OCI-LY3 (cell line): ENCODE measurements at regions not wholly inside any gene's neighbourhood (a gene's known extent, or its start where the extent isn't known, plus 50 kb on each side); places are given as distances from the start of the nearest gene placed in this dataset.

Experiments used
- H2AFZ ChIP-seq: fragments of 200-600, 300-600 bp; shearing (Covaris generic); 2 replicates; pipeline ENCODE4 v1.6.0; 2014; ENCODE audit warnings: antibody characterized with exemption, low read depth, low read length
- H3K27ac ChIP-seq: fragments of 200-600, 300-600 bp; sonication (generic); 2 replicates; pipeline ENCODE4 v1.5.1; 2014; ENCODE audit warnings: mild to moderate bottlenecking, low read length, moderate library complexity, mixed read lengths
- H3K27me3 ChIP-seq: fragments of 200-600, 300-600 bp; sonication (generic); 2 replicates; pipeline ENCODE4 v1.6.1; 2014; ENCODE audit warnings: low read depth, low read length, mixed read lengths
- H3K36me3 ChIP-seq: fragments of 200-600, 300-600 bp; sonication (generic); replicated peaks from 2 replicates; pipeline ENCODE3; 2014; ENCODE audit warnings: low read depth, low read length, mixed read lengths
- H3K4me1 ChIP-seq: fragments of 300-600, 200-600 bp; sonication (generic); 2 replicates; pipeline ENCODE4 v1.6.1; 2014; ENCODE audit warnings: low read length, mixed read lengths
- H3K4me2 ChIP-seq: fragments of 200-600, 300-600 bp; sonication (generic); 2 replicates; pipeline ENCODE4 v1.6.1; 2014; ENCODE audit warnings: low read length, mixed read lengths
- H3K4me3 ChIP-seq: fragments of 300-600, 200-600 bp; sonication (generic); 2 replicates; pipeline ENCODE4 v1.5.1; 2014; ENCODE audit warnings: antibody characterized with exemption, mild to moderate bottlenecking, low read length, moderate library complexity
- H3K79me2 ChIP-seq: fragments of 300-600, 200-600 bp; shearing (Covaris generic); 2 replicates; pipeline ENCODE4 v1.6.1; 2014; ENCODE audit warnings: mild to moderate bottlenecking, low read length, mixed read lengths
- H3K9ac ChIP-seq: fragments of 300-600, 200-600 bp; shearing (Covaris generic); 2 replicates; pipeline ENCODE4 v1.6.0; 2014; ENCODE audit warnings: mild to moderate bottlenecking, low read length, moderate library complexity
- H3K9me3 ChIP-seq: fragments of 200-600, 300-600 bp; shearing (Covaris generic); 2 replicates; pipeline ENCODE4 v1.6.1; 2014; ENCODE audit warnings: low read length, mixed read lengths; ENCODE audit not compliant: insufficient read depth
- H4K20me1 ChIP-seq: fragments of 200-600, 300-600 bp; sonication (generic); 2 replicates; pipeline ENCODE4 v1.6.1; 2016; ENCODE audit warnings: low read length, mixed read lengths; ENCODE audit not compliant: insufficient read depth
- EZH2phosphoT487 ChIP-seq: fragments of 200-600 bp; shearing (Covaris generic); IDR thresholded peaks from 2 replicates; pipeline ENCODE4 v1.6.1; 2018; ENCODE audit warnings: antibody characterized with exemption, mixed run types, low read depth
- TF ChIP-seq, protein P1 (sequence below): fragments of 200-600, 300-600 bp; sonication (generic); IDR thresholded peaks from 2 replicates; pipeline ENCODE4 v1.5.1; 2014; ENCODE audit warnings: antibody characterized with exemption, low read length, low read depth

DNA sequence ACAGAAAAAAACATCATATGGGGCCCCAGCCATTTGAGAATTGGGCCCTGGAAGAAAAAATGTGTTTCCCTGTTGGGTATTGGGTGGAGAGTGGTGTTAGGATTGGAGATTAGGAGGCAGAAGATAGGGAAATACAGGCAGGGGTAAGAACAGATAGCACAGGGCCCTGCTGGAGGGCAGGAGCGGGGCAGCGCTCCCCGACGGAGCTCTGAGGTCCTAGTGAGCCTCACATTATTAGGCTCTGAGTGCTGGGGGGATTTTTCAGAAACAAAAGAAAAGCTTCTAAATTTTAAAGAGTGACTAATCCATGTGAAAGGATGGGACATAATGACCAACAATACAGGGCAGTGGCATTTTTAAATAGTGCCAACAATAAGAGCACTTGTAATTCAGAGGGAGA is 241.2 kb downstream of the SOX2 start:
- H3K27ac ChIP-seq: no peak overlapping the region
- no peak overlapping the region for H2AFZ ChIP-seq
- no peak overlapping the region for H3K4me2 ChIP-seq
- TF ChIP-seq, protein P1, sequence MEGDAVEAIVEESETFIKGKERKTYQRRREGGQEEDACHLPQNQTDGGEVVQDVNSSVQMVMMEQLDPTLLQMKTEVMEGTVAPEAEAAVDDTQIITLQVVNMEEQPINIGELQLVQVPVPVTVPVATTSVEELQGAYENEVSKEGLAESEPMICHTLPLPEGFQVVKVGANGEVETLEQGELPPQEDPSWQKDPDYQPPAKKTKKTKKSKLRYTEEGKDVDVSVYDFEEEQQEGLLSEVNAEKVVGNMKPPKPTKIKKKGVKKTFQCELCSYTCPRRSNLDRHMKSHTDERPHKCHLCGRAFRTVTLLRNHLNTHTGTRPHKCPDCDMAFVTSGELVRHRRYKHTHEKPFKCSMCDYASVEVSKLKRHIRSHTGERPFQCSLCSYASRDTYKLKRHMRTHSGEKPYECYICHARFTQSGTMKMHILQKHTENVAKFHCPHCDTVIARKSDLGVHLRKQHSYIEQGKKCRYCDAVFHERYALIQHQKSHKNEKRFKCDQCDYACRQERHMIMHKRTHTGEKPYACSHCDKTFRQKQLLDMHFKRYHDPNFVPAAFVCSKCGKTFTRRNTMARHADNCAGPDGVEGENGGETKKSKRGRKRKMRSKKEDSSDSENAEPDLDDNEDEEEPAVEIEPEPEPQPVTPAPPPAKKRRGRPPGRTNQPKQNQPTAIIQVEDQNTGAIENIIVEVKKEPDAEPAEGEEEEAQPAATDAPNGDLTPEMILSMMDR: no peak
- TF ChIP-seq EZH2phosphoT487: no peak
- no peaks in the 10 kb centered on the region for H3K36me3 ChIP-seq
- no peaks in the 10 kb centered on the region for H3K79me2 ChIP-seq
- no peaks in the 10 kb centered on the region for H3K9me3 ChIP-seq
- no peaks in the 10 kb centered on the region for H3K27me3 ChIP-seq
- H3K4me3 ChIP-seq: no peak overlapping the region
- peaks cover 6% of the 10 kb centered on the region; the same call in 1 of the 2 replicates for H3K4me1 ChIP-seq
- no peaks in the 10 kb centered on the region for H4K20me1 ChIP-seq
- H3K9ac ChIP-seq: no peak overlapping the region

DNA sequence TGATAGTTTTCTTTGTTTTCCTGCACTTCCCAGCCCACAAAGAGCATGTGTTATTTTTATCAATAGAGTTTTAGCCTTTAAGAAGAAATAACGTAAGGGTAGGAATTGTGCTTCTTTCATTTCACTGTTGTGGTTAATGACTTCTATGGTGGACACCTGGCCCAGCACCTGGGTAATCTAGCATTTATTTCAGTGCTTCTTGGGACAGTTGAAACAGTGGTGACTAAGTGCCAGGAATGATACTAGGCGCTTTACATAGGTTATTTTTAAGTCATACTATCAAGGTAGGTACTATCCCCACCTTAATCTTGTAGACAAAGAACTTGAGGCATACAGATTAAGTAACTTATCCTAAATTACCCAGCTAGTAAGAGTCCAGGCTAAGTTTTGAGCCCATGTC is 243.8 kb downstream of the SOX2 start:
- Histone ChIP-seq H3K27ac (no peak overlapping the region), H3K4me3 (no peak overlapping the region), H2AFZ (peak overlapping the region; percentile 78)

DNA sequence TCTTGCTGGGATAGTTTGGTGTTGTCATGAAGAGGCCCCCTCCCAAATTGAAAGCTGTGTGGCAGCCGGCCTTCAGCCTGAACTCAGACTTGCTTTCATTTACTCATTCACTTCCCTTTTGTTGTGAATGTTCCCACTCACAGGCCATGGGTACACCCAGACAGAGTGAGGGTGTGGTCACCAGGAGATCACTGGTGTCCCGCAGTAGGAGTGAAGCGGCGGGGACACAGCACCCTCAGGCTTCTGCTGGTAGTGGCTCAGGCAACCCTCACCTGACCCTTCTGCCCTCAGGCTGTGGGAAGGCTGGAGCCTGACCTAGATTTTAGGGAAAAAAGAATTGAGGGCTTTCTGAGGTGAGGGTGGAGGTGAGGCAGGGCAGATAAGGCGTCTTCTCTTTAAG is 244.4 kb downstream of the SOX2 start:
- TF ChIP-seq EZH2phosphoT487: no peak
- TF ChIP-seq, protein P1: no peak
- 0 out of 2 replicates have a peak overlapping the region, but pooled peaks have one; percentile 27 for H3K4me2 ChIP-seq
- H3K4me1 ChIP-seq: peaks cover 6% of the 10 kb centered on the region; the same call in 1 of the 2 replicates

More for the DNA sequence above, 243.8 kb downstream of the SOX2 start:
- Histone ChIP-seq H3K9me3 (no peaks in the 10 kb centered on the region), H3K4me1 (peaks cover 6% of the 10 kb centered on the region; the same call in 1 of the 2 replicates), H3K79me2 (no peaks in the 10 kb centered on the region), H3K4me2 (0 out of 2 replicates have a peak overlapping the region, but pooled peaks have one; percentile 27), H3K9ac (no peak overlapping the region), H3K27me3 (no peaks in the 10 kb centered on the region), H4K20me1 (no peaks in the 10 kb centered on the region), H3K36me3 (no peaks in the 10 kb centered on the region)
- no peak for TF ChIP-seq EZH2phosphoT487

DNA sequence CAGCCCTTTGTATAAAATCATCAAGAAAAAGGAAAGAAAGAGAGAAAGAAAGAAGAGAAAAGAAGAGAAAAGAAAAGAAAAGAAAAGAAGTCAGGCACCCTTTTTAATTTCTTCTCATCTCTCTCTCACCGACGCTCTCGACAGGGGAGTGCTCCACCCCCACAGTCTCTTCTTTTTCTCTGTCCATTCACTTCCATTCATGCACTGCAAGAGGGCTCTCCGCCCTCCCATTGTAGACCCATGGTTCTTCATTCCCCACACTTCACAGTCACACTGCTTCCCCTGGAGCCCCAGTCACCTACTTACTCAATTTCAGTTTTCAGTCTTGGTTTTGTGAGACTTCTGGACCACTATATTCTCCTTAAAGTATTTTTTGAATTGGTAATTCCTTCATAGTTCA is 254.7 kb downstream of the SOX2 start:
- Histone ChIP-seq H3K4me1 (no peaks in the 10 kb centered on the region), H3K9me3 (no peaks in the 10 kb centered on the region), H3K4me2 (no peak overlapping the region), H2AFZ (no peak overlapping the region), H3K4me3 (no peak overlapping the region), H3K27me3 (no peaks in the 10 kb centered on the region; the same call in 1 of the 2 replicates), H4K20me1 (no peaks in the 10 kb centered on the region), H3K36me3 (no peaks in the 10 kb centered on the region), H3K79me2 (no peaks in the 10 kb centered on the region), H3K9ac (no peak overlapping the region), H3K27ac (no peak overlapping the region)
- TF ChIP-seq EZH2phosphoT487: no peak
- TF ChIP-seq, protein P1: no peak

More for the DNA sequence above, 244.4 kb downstream of the SOX2 start:
- no peak overlapping the region for H3K9ac ChIP-seq
- no peaks in the 10 kb centered on the region for H4K20me1 ChIP-seq
- no peak overlapping the region for H3K27ac ChIP-seq
- no peak overlapping the region for H3K4me3 ChIP-seq
- H3K9me3 ChIP-seq: no peaks in the 10 kb centered on the region
- H2AFZ ChIP-seq: peak overlapping the region; percentile 78
- no peaks in the 10 kb centered on the region for H3K79me2 ChIP-seq
- H3K36me3 ChIP-seq: no peaks in the 10 kb centered on the region
- H3K27me3 ChIP-seq: no peaks in the 10 kb centered on the region
